ENCODE measurements at regions not wholly inside any gene's neighbourhood (a gene's known extent, or its start where the extent isn't known, plus 50 kb on each side); places are given as distances from the start of the nearest gene placed in this dataset.

GRCh38 chr16:6095414-6095813, 997.8 kb upstream of the EEF2KMT start:
- peaks cover 16% of the 10 kb centered on the region for H3K9me3 Mint-ChIP-seq
- H3K27ac Mint-ChIP-seq, result no peak overlapping the region
- CTCF ChIA-PET, result no interaction called here
- DNase-seq, result no peak
- H3K36me3 Mint-ChIP-seq, result no peaks in the 10 kb centered on the region
- no peaks in the 10 kb centered on the region for H3K4me1 Mint-ChIP-seq
- H3K27me3 Mint-ChIP-seq, result no peaks in the 10 kb centered on the region
- no peak overlapping the region for H3K4me3 Mint-ChIP-seq

GRCh38 chr16:6091021-6091420, 993.4 kb upstream of the EEF2KMT start:
- no peaks in the 10 kb centered on the region for H3K27me3 Mint-ChIP-seq
- CTCF ChIA-PET, result no interaction called here
- H3K4me1 Mint-ChIP-seq, result no peaks in the 10 kb centered on the region
- H3K27ac Mint-ChIP-seq, result no peak overlapping the region
- no peaks in the 10 kb centered on the region for H3K36me3 Mint-ChIP-seq
- no peak for DNase-seq
- no peak overlapping the region for H3K4me3 Mint-ChIP-seq
- H3K9me3 Mint-ChIP-seq, result peaks cover 23% of the 10 kb centered on the region

- DNase-seq, result peak; percentile 39
- H3K27ac Mint-ChIP-seq, result no peak overlapping the region
- H3K36me3 Mint-ChIP-seq, result no peaks in the 10 kb centered on the region
- CTCF ChIA-PET, result interaction anchor here (0.6 to 1.6 kb wide), 5 partner anchors 9 to 91 kb away, joined by 3 to 4 read pairs (median 3); no protein-coding TSS in a partner anchor
- no peak overlapping the region for H3K4me3 Mint-ChIP-seq
- H3K9me3 Mint-ChIP-seq, result peaks cover 10% of the 10 kb centered on the region
- H3K4me1 Mint-ChIP-seq, result no peaks in the 10 kb centered on the region
- no peaks in the 10 kb centered on the region for H3K27me3 Mint-ChIP-seq
Observed at GRCh38 chr16:6081320-6081976, 983.9 kb upstream of the EEF2KMT start.

- H3K9me3 Mint-ChIP-seq, result peaks cover 15% of the 10 kb centered on the region
- no peaks in the 10 kb centered on the region for H3K36me3 Mint-ChIP-seq
- CTCF ChIA-PET, result no interaction called here
- no peaks in the 10 kb centered on the region for H3K4me1 Mint-ChIP-seq
- no peak for DNase-seq
- no peaks in the 10 kb centered on the region for H3K27me3 Mint-ChIP-seq
- H3K4me3 Mint-ChIP-seq, result no peak overlapping the region
- H3K27ac Mint-ChIP-seq, result no peak overlapping the region
Observed at GRCh38 chr16:6076631-6077030, 979.0 kb upstream of the EEF2KMT start.

- no peaks in the 10 kb centered on the region for H3K27me3 Mint-ChIP-seq
- CTCF ChIA-PET, result no interaction called here
- H3K9me3 Mint-ChIP-seq, result peaks cover 12% of the 10 kb centered on the region
- no peaks in the 10 kb centered on the region for H3K36me3 Mint-ChIP-seq
- no peaks in the 10 kb centered on the region for H3K4me1 Mint-ChIP-seq
- H3K4me3 Mint-ChIP-seq, result no peak overlapping the region
- DNase-seq, result no peak
- no peak overlapping the region for H3K27ac Mint-ChIP-seq
Observed at GRCh38 chr16:6068063-6068462, 970.5 kb upstream of the EEF2KMT start.

- H3K36me3 Mint-ChIP-seq, result no peaks in the 10 kb centered on the region
- CTCF ChIA-PET, result no interaction called here
- no peaks in the 10 kb centered on the region for H3K4me1 Mint-ChIP-seq
- peaks cover 9% of the 10 kb centered on the region for H3K9me3 Mint-ChIP-seq
- no peak overlapping the region for H3K4me3 Mint-ChIP-seq
- no peaks in the 10 kb centered on the region for H3K27me3 Mint-ChIP-seq
- no peak for DNase-seq
- no peak overlapping the region for H3K27ac Mint-ChIP-seq
Observed at GRCh38 chr16:6066652-6067051, 969.1 kb upstream of the EEF2KMT start.

- Mint-ChIP-seq H3K4me1 (no peaks in the 10 kb centered on the region), H3K27ac (no peak overlapping the region), H3K4me3 (no peak overlapping the region), H3K9me3 (peaks cover 9% of the 10 kb centered on the region), H3K36me3 (no peaks in the 10 kb centered on the region), H3K27me3 (no peaks in the 10 kb centered on the region)
- CTCF ChIA-PET, result no interaction called here
- DNase-seq, result no peak
Observed at GRCh38 chr16:6063526-6063925, 965.9 kb upstream of the EEF2KMT start.

GRCh38 chr16:6059671-6060070, 962.1 kb upstream of the EEF2KMT start:
- CTCF ChIA-PET, result no interaction called here
- Mint-ChIP-seq H3K27ac (no peak overlapping the region), H3K27me3 (no peaks in the 10 kb centered on the region), H3K4me1 (no peaks in the 10 kb centered on the region), H3K4me3 (no peak overlapping the region), H3K9me3 (peaks cover 4% of the 10 kb centered on the region), H3K36me3 (no peaks in the 10 kb centered on the region)
- DNase-seq, result no peak

- CTCF ChIA-PET, result no interaction called here
- no peaks in the 10 kb centered on the region for H3K4me1 Mint-ChIP-seq
- no peaks in the 10 kb centered on the region for H3K36me3 Mint-ChIP-seq
- DNase-seq, result no peak
- peaks cover 9% of the 10 kb centered on the region for H3K9me3 Mint-ChIP-seq
- H3K4me3 Mint-ChIP-seq, result no peak overlapping the region
- no peak overlapping the region for H3K27ac Mint-ChIP-seq
- no peaks in the 10 kb centered on the region for H3K27me3 Mint-ChIP-seq
Observed at GRCh38 chr16:6057821-6058220, 960.2 kb upstream of the EEF2KMT start.

GRCh38 chr16:6048017-6048416, 950.4 kb upstream of the EEF2KMT start:
- Mint-ChIP-seq H3K9me3 (peaks cover 24% of the 10 kb centered on the region), H3K36me3 (no peaks in the 10 kb centered on the region), H3K4me3 (no peak overlapping the region), H3K27me3 (no peaks in the 10 kb centered on the region), H3K27ac (no peak overlapping the region), H3K4me1 (no peaks in the 10 kb centered on the region)
- DNase-seq, result no peak
- CTCF ChIA-PET, result no interaction called here

- Mint-ChIP-seq H3K9me3 (peaks cover 24% of the 10 kb centered on the region), H3K36me3 (no peaks in the 10 kb centered on the region), H3K4me3 (no peak overlapping the region), H3K27me3 (no peaks in the 10 kb centered on the region), H3K27ac (no peak overlapping the region), H3K4me1 (no peaks in the 10 kb centered on the region)
- CTCF ChIA-PET, result no interaction called here
- no peak for DNase-seq
Observed at GRCh38 chr16:6047325-6047724, 949.7 kb upstream of the EEF2KMT start.

- H3K27ac Mint-ChIP-seq, result no peak overlapping the region
- H3K27me3 Mint-ChIP-seq, result no peaks in the 10 kb centered on the region
- H3K4me1 Mint-ChIP-seq, result no peaks in the 10 kb centered on the region
- H3K36me3 Mint-ChIP-seq, result no peaks in the 10 kb centered on the region
- peaks cover 17% of the 10 kb centered on the region for H3K9me3 Mint-ChIP-seq
- H3K4me3 Mint-ChIP-seq, result no peak overlapping the region
- CTCF ChIA-PET, result no interaction called here
- DNase-seq, result no peak
Observed at GRCh38 chr16:6038941-6039645, 941.5 kb upstream of the EEF2KMT start.

GRCh38 chr16:6035161-6035560, 937.6 kb upstream of the EEF2KMT start:
- DNase-seq, result no peak
- CTCF ChIA-PET, result no interaction called here
- no peak overlapping the region for H3K4me3 Mint-ChIP-seq
- no peaks in the 10 kb centered on the region for H3K27me3 Mint-ChIP-seq
- H3K4me1 Mint-ChIP-seq, result no peaks in the 10 kb centered on the region
- H3K9me3 Mint-ChIP-seq, result peaks cover 18% of the 10 kb centered on the region
- H3K27ac Mint-ChIP-seq, result no peak overlapping the region
- no peaks in the 10 kb centered on the region for H3K36me3 Mint-ChIP-seq

- no peak overlapping the region for H3K27ac Mint-ChIP-seq
- H3K4me1 Mint-ChIP-seq, result no peaks in the 10 kb centered on the region
- H3K27me3 Mint-ChIP-seq, result no peaks in the 10 kb centered on the region
- no peaks in the 10 kb centered on the region for H3K36me3 Mint-ChIP-seq
- no peak overlapping the region for H3K4me3 Mint-ChIP-seq
- CTCF ChIA-PET, result no interaction called here
- no peak for DNase-seq
- peaks cover 17% of the 10 kb centered on the region for H3K9me3 Mint-ChIP-seq
Observed at GRCh38 chr16:6034511-6034910, 936.9 kb upstream of the EEF2KMT start.

GRCh38 chr16:6032438-6032837, 934.8 kb upstream of the EEF2KMT start:
- H3K27ac Mint-ChIP-seq, result no peak overlapping the region
- peaks cover 19% of the 10 kb centered on the region for H3K9me3 Mint-ChIP-seq
- H3K36me3 Mint-ChIP-seq, result no peaks in the 10 kb centered on the region
- CTCF ChIA-PET, result no interaction called here
- DNase-seq, result no peak
- no peaks in the 10 kb centered on the region for H3K27me3 Mint-ChIP-seq
- no peak overlapping the region for H3K4me3 Mint-ChIP-seq
- no peaks in the 10 kb centered on the region for H3K4me1 Mint-ChIP-seq
